Esophagus (tissue), 2 donors: ENCODE measurements at regions not wholly inside any gene's neighbourhood (a gene's known extent, or its start where the extent isn't known, plus 50 kb on each side); places are given as distances from the start of the nearest gene placed in this dataset.

Source experiments
- H3K27ac ChIP-seq, 2 donors: one replicate each; pipeline ENCODE4 v1.5.1; 2013; ENCODE audit warnings: low read depth in 2 of 2, mild to moderate bottlenecking in 2 of 2, inconsistent platforms in 1 of 2, low read length in 1 of 2, moderate library complexity in 1 of 2
- H3K27me3 ChIP-seq, 2 donors: one replicate each; pipeline ENCODE4 v1.6.1; 2013; ENCODE audit warnings: low read length in 2 of 2, control low read depth in 1 of 2, mild to moderate bottlenecking in 1 of 2; ENCODE audit not compliant: insufficient read depth in 2 of 2, control insufficient read depth in 1 of 2
- H3K36me3 ChIP-seq, 2 donors: one replicate each; pipeline ENCODE4 v1.6.1; 2013; ENCODE audit warnings: low read length in 1 of 2; ENCODE audit not compliant: control insufficient read depth in 2 of 2, insufficient read depth in 2 of 2
- H3K4me1 ChIP-seq, 2 donors: one replicate each; pipeline ENCODE4 v1.6.1; 2013; ENCODE audit warnings: low read length in 1 of 2; ENCODE audit not compliant: control insufficient read depth in 2 of 2, insufficient read depth in 2 of 2
- H3K4me3 ChIP-seq, 2 donors: one replicate each; pipeline ENCODE4 v1.5.1; 2013; ENCODE audit warnings: low read length in 2 of 2, mild to moderate bottlenecking in 2 of 2, low read depth in 1 of 2, moderate library complexity in 1 of 2
- H3K9me3 ChIP-seq, 2 donors: one replicate each; pipeline ENCODE4 v1.6.1; 2013; ENCODE audit warnings: mild to moderate bottlenecking in 2 of 2, low read depth in 1 of 2, low read length in 1 of 2, moderate library complexity in 1 of 2; ENCODE audit not compliant: control insufficient read depth in 2 of 2, insufficient read depth in 1 of 2
- WGBS, 2 donors: extraction: QIAGEN DNeasy Blood & Tissue Kit; methylation state at CpG; one replicate each; pipeline ENCODE4 v1.1.7; 2013; 5-methylcytosine and 5-hydroxymethylcytosine counted together
- donor health status: healthy with polysubstance abuse.
- donor health status: Bipolar disorder and iron deficiency.

DNA sequence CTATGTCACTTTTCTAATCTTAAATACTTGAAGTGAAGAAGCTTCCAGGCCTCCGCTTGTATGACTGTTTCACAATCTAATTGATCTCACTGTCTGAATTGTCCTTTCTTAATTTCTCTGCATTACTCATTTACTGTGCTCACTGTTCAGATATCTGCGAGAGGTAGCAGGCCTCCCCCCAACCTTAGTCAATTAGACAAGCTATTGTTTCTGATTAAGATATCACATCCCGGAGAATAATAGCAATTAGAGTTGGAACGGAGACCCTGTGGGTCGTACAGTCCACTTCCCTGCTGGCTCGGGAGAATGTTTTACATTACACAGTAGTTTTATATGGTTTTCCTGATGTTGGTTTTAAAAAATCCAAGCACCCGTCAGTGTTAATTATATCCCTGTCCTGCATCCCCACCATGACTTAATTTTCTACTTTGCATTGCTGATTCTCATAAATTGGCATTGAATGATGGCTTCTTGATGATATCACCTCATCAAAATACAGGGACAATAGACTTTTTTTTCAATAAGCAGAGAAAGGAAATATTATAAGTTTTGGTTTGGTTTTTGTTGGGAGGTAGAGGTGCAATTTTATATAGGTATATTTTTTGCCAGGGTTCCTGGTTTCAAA, 178.7 kb upstream of the TSHZ2 start:
- WGBS, 2 donors: 90 to 91% methylated on average over 7 of the region's 7 CpGs
- H3K27me3 ChIP-seq: no peaks in the 10 kb centered on the region
- H3K9me3 ChIP-seq: no peaks in the 10 kb centered on the region
- no peak overlapping the region for H3K27ac ChIP-seq
- H3K4me1 ChIP-seq: no peaks in the 10 kb centered on the region
- H3K4me3 ChIP-seq: no peak overlapping the region
- H3K36me3 ChIP-seq: no peaks in the 10 kb centered on the region

DNA sequence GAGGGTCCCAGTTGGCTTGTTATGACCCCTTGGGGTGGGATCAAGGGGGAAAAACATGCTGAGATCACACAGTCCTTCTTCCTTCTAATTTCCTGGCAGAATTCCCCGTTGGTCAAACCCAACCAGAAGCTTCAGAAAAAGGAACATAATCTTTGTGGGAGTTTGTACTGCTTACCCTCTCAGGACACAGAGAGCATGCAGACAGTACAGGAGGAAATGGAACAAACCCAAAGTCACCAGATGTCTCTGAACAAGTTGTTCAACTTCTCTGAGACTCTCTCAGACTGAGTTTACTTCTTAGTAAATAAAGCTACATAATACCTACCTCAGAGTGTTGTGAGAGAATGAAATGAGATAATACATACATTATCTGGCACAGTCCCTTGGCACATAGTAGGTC, 181.1 kb upstream of the TSHZ2 start:
- Histone ChIP-seq H3K36me3 (no peaks in the 10 kb centered on the region), H3K4me3 (no peak overlapping the region), H3K4me1 (no peaks in the 10 kb centered on the region), H3K27me3 (no peaks in the 10 kb centered on the region), H3K9me3 (no peaks in the 10 kb centered on the region), H3K27ac (no peak overlapping the region)
- 54 to 56% methylated on average over 1 of the region's 1 CpG for WGBS, 2 donors

GRCh38 chr20:52789716-52790115, 182.4 kb upstream of the TSHZ2 start:
- Histone ChIP-seq H3K4me3 (no peak overlapping the region), H3K27me3 (no peaks in the 10 kb centered on the region), H3K36me3 (no peaks in the 10 kb centered on the region), H3K9me3 (no peaks in the 10 kb centered on the region), H3K27ac (no peak overlapping the region), H3K4me1 (no peaks in the 10 kb centered on the region)
- 51 to 70% methylated on average over 2 of the region's 2 CpGs for WGBS, 2 donors

DNA sequence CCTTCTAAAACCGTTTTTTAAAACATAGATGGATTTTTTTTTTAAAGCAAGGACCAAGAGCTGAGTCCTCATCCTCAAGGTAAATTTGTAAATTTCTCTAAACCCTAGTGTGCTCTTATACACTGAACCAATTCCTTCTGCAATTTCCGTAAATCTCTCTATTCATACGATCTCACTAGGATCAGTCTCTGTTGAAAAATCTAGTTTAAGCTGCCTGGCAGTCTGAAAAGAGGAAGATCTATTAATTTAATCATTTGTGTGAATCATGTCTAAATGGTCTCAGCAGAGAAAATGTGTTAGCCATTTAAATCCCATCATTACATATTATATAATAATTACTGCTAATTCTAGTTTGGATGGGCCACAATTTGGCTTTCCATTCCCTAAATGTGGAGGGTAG, 184.2 kb upstream of the TSHZ2 start:
- no peaks in the 10 kb centered on the region for H3K4me1 ChIP-seq
- H3K4me3 ChIP-seq: no peak overlapping the region
- H3K36me3 ChIP-seq: no peaks in the 10 kb centered on the region
- H3K27ac ChIP-seq: no peak overlapping the region
- WGBS, 2 donors: 69% methylated on average over 3 of the region's 3 CpGs
- H3K27me3 ChIP-seq: no peaks in the 10 kb centered on the region
- no peaks in the 10 kb centered on the region for H3K9me3 ChIP-seq

DNA sequence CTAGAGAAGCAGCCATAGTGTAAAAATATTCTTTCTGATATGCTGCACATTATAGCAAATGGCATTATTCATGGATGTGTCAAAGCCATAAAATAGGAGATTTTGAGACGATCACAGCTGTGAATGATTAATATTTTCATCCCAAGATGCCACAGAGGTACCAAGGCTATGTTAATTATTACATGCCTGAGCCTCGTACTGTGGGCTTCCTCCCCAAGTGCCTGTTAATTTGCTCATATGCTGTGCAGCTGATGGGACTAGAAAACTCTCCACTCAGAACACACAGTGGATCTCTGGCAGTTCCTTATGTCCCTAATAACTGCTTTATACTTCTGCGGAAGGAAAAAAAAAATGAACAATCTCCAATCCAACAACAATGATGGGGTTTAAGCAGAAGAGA, 184.9 kb upstream of the TSHZ2 start:
- 64 to 65% methylated on average over 3 of the region's 3 CpGs for WGBS, 2 donors
- H3K36me3 ChIP-seq: no peaks in the 10 kb centered on the region
- no peak overlapping the region for H3K4me3 ChIP-seq
- H3K27ac ChIP-seq: no peak overlapping the region
- no peaks in the 10 kb centered on the region for H3K4me1 ChIP-seq
- no peaks in the 10 kb centered on the region for H3K9me3 ChIP-seq
- no peaks in the 10 kb centered on the region for H3K27me3 ChIP-seq

DNA sequence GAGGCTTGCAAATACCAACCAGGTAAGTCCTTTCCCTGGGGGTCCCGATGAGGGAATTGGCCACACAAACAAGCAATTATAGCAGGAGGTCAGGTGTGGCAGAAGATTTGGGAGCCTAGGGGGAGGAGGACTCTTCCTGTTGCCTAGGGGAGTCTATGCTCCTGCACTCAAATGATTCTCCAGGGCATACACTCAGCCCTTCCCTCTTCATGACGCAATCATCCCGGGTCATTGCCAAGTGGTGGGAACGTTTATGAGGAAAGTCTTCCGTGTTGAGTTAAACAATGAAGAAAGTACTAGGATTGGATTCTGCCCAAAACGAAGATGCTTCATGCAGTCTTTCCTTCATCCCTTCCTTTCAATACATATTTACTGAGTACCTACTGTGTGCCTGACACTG, 186.5 kb upstream of the TSHZ2 start:
- no peak overlapping the region for H3K4me3 ChIP-seq
- no peak overlapping the region for H3K27ac ChIP-seq
- H3K27me3 ChIP-seq: no peaks in the 10 kb centered on the region
- H3K36me3 ChIP-seq: no peaks in the 10 kb centered on the region
- no peaks in the 10 kb centered on the region for H3K9me3 ChIP-seq
- no peaks in the 10 kb centered on the region for H3K4me1 ChIP-seq
- 46 to 58% methylated on average over 6 of the region's 6 CpGs for WGBS, 2 donors

DNA sequence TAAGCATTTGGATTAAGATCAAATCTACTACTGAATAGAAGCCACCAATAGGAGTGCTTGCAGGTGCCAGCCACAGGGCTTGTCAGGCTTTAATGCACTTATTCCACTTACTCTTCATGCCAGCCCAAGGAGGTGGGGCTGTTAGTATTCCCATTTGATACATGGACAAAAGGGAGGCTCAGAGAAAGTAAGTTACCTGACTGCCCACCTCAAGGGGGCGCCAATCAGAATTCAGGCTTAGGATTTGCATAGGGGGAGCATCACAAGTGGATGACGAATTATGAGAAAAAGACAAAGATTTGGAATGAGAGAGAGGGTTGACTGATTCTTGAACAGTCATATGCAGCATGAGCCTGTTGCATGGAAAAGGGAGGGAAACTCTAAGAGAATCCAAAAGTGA, 188.4 kb upstream of the TSHZ2 start:
- no peak overlapping the region for H3K27ac ChIP-seq
- H3K27me3 ChIP-seq: no peaks in the 10 kb centered on the region
- no peak overlapping the region for H3K4me3 ChIP-seq
- no peaks in the 10 kb centered on the region for H3K36me3 ChIP-seq
- H3K4me1 ChIP-seq: no peaks in the 10 kb centered on the region
- no peaks in the 10 kb centered on the region for H3K9me3 ChIP-seq
- 72 to 77% methylated on average over 2 of the region's 2 CpGs for WGBS, 2 donors

- WGBS, 2 donors: 70 to 82% methylated on average over 2 of the region's 2 CpGs
- no peak overlapping the region for H3K27ac ChIP-seq
- no peaks in the 10 kb centered on the region for H3K36me3 ChIP-seq
- H3K4me1 ChIP-seq: no peaks in the 10 kb centered on the region
- H3K4me3 ChIP-seq: no peak overlapping the region
- no peaks in the 10 kb centered on the region for H3K27me3 ChIP-seq
- H3K9me3 ChIP-seq: no peaks in the 10 kb centered on the region
Measured at GRCh38 chr20:52780462-52780861, 191.7 kb upstream of the TSHZ2 start.

DNA sequence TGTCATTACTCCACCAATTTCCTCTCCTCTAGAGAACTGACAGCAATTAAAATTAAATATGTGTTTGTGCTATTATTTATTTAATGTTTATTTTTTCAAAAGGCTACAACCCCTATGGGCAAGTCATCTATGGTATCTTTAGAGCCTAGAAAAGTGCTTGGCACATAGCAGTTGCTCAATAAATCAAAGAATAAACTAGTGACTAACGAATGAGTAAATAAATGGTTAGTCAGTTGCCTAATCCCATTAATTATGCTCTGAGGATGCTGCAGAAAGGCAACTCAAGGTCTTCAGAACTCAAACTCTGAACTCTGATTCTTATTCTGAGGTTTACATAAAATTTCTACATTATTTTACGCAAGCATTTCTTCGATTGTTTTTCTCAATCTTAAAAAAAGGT, 193.0 kb upstream of the TSHZ2 start:
- Histone ChIP-seq H3K36me3 (no peaks in the 10 kb centered on the region), H3K27ac (no peak overlapping the region), H3K4me1 (no peaks in the 10 kb centered on the region), H3K27me3 (no peaks in the 10 kb centered on the region), H3K4me3 (no peak overlapping the region), H3K9me3 (no peaks in the 10 kb centered on the region)
- WGBS, 2 donors: 77 to 83% methylated on average over 3 of the region's 3 CpGs

GRCh38 chr20:52777171-52777570, 195.0 kb upstream of the TSHZ2 start:
- Histone ChIP-seq H3K27ac (no peak overlapping the region), H3K4me1 (no peaks in the 10 kb centered on the region), H3K9me3 (no peaks in the 10 kb centered on the region), H3K27me3 (no peaks in the 10 kb centered on the region), H3K36me3 (no peaks in the 10 kb centered on the region), H3K4me3 (no peak overlapping the region)
- 75 to 86% methylated on average over 4 of the region's 4 CpGs for WGBS, 2 donors
